PC-9 (cell line): ENCODE measurements at regions not wholly inside any gene's neighbourhood (a gene's known extent, or its start where the extent isn't known, plus 50 kb on each side); places are given as distances from the start of the nearest gene placed in this dataset.

Source experiments
- BruUV-seq: library from RNA; stranded (reverse); fragments of 400-500 nt; replicated peaks from 2 replicates; lab custom pipeline; 2021; lab: Mats Ljungman, UMichigan
- CTCF ChIA-PET: fragments of 300-600 bp; sonication (Branson Sonifier 250); formaldehyde crosslinking; loops from one replicate; lab custom pipeline; 2022; ENCODE audit warnings: antibody characterized with exemption; lab: Charles Lee
- POLR2A ChIA-PET: fragments of 300-600 bp; sonication (Branson Sonifier 250); formaldehyde crosslinking; loops from one replicate; lab custom pipeline; 2022; ENCODE audit warnings: antibody characterized with exemption; ENCODE audit not compliant: unreplicated experiment; lab: Charles Lee
- DNase-seq, 2 experiments: peaks; one replicate each; pipeline versions ENCODE4 v3.0.0 to v3.0.0-alpha.2; 2015 to 2022; ENCODE audit warnings: mixed read lengths in 1 of 2
- H2AFZ ChIP-seq: fragments of 200-600 bp; sonication (generic); 2 replicates; pipeline ENCODE4 v1.8.1; 2017; ENCODE audit warnings: antibody characterized with exemption
- H3F3A ChIP-seq: fragments of 200-600 bp; sonication (generic); 2 replicates; pipeline ENCODE4 v1.8.1; 2017; ENCODE audit warnings: antibody characterized with exemption, mild to moderate bottlenecking, low read depth; ENCODE audit not compliant: insufficient read depth
- H3K27ac ChIP-seq: fragments of 200-600 bp; sonication (generic); 2 replicates; pipeline ENCODE4 v1.6.1; 2016; ENCODE audit warnings: mixed run types
- H3K27me3 ChIP-seq: fragments of 200-600 bp; sonication (generic); 2 replicates; pipeline ENCODE4 v1.6.1; 2016; ENCODE audit warnings: low read depth, mixed run types; ENCODE audit not compliant: insufficient read depth
- H3K36me3 ChIP-seq: fragments of 200-600 bp; sonication (generic); 2 replicates; pipeline ENCODE4 v1.6.1; 2016; ENCODE audit warnings: low read depth, mixed run types
- H3K4me1 ChIP-seq: fragments of 200-600 bp; sonication (generic); replicated peaks from 2 replicates; pipeline ENCODE4 v1.6.1; 2016; ENCODE audit warnings: mixed run types; ENCODE audit not compliant: insufficient read depth
- H3K4me2 ChIP-seq: fragments of 200-600 bp; sonication (generic); 2 replicates; pipeline ENCODE4 v1.6.1; 2017; ENCODE audit warnings: mixed run types
- H3K4me3 ChIP-seq: fragments of 200-600 bp; sonication (generic); 2 replicates; pipeline ENCODE4 v1.6.1; 2016; ENCODE audit warnings: mixed run types
- H3K79me2 ChIP-seq: fragments of 200-600 bp; sonication (generic); 2 replicates; pipeline ENCODE4 v1.6.1; 2017; ENCODE audit warnings: low read depth, mixed run types
- H3K9me2 ChIP-seq: fragments of 200-600 bp; sonication (generic); 2 replicates; pipeline ENCODE4 v1.8.1; 2017; ENCODE audit warnings: mild to moderate bottlenecking; ENCODE audit not compliant: insufficient read depth
- H3K9me3 ChIP-seq: fragments of 200-600 bp; sonication (generic); 2 replicates; pipeline ENCODE4 v1.8.1; 2016; ENCODE audit warnings: low read depth; ENCODE audit not compliant: insufficient read depth
- H4K20me1 ChIP-seq: fragments of 200-600 bp; sonication (generic); 2 replicates; pipeline ENCODE4 v1.8.1; 2017; ENCODE audit not compliant: insufficient read depth
- EZH2 ChIP-seq: fragments of 200-600 bp; sonication (generic); IDR thresholded peaks from 2 replicates; pipeline ENCODE4 v1.8.0; 2017; ENCODE audit warnings: antibody characterized with exemption, low read depth
- intact Hi-C: fragments of 100-400 bp; cut with micrococcal nuclease; formaldehyde crosslinking; loops from one replicate; pipeline ENCODE4 v1.10.0; 2022; ENCODE audit not compliant: unreplicated experiment
- TF ChIP-seq, protein P1 (sequence below): fragments of 200-600 bp; sonication (generic); conservative IDR thresholded peaks from 2 replicates; pipeline ENCODE4 v1.6.1; 2017; ENCODE audit warnings: mixed run types, antibody characterized with exemption, mild to moderate bottlenecking, moderate library complexity

DNA sequence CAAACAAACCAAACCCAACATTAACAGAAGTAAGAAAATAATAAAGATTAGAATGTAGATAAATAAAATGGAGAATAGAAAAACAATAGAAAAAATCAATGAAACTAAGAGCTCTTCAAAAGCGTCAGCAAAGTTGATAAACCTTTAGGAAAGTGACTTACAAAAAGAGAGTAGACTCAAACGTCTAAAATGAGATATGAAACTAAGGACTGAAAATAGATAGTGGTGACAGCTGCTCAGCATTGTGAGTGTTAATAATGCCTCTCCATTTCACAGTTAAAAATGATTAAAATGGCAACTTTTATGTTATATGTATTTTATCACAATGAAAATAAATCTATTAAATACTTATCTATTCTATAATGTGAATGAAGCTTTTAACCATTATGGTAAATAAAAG is 125.7 kb upstream of the CPXCR1 start:
- H3K9me3 ChIP-seq, result no peaks in the 10 kb centered on the region
- no peaks in the 10 kb centered on the region for H3K9me2 ChIP-seq
- H3F3A ChIP-seq, result no peaks in the 10 kb centered on the region
- H2AFZ ChIP-seq, result no peak overlapping the region
- no peaks in the 10 kb centered on the region for H3K79me2 ChIP-seq
- H3K27ac ChIP-seq, result no peak overlapping the region
- no peaks in the 10 kb centered on the region for H3K27me3 ChIP-seq
- H3K4me1 ChIP-seq, result no peaks in the 10 kb centered on the region
- no peak for DNase-seq
- POLR2A ChIA-PET, result no interaction called here
- H3K4me3 ChIP-seq, result no peak overlapping the region
- TF ChIP-seq EZH2, result no peak
- TF ChIP-seq, protein P1, sequence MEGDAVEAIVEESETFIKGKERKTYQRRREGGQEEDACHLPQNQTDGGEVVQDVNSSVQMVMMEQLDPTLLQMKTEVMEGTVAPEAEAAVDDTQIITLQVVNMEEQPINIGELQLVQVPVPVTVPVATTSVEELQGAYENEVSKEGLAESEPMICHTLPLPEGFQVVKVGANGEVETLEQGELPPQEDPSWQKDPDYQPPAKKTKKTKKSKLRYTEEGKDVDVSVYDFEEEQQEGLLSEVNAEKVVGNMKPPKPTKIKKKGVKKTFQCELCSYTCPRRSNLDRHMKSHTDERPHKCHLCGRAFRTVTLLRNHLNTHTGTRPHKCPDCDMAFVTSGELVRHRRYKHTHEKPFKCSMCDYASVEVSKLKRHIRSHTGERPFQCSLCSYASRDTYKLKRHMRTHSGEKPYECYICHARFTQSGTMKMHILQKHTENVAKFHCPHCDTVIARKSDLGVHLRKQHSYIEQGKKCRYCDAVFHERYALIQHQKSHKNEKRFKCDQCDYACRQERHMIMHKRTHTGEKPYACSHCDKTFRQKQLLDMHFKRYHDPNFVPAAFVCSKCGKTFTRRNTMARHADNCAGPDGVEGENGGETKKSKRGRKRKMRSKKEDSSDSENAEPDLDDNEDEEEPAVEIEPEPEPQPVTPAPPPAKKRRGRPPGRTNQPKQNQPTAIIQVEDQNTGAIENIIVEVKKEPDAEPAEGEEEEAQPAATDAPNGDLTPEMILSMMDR, result no peak
- no TSS peak for BruUV-seq
- no peaks in the 10 kb centered on the region for H3K36me3 ChIP-seq
- CTCF ChIA-PET, result no interaction called here
- no peaks in the 10 kb centered on the region for H4K20me1 ChIP-seq
- H3K4me2 ChIP-seq, result no peak overlapping the region
- intact Hi-C loops, result no loop called here

DNA sequence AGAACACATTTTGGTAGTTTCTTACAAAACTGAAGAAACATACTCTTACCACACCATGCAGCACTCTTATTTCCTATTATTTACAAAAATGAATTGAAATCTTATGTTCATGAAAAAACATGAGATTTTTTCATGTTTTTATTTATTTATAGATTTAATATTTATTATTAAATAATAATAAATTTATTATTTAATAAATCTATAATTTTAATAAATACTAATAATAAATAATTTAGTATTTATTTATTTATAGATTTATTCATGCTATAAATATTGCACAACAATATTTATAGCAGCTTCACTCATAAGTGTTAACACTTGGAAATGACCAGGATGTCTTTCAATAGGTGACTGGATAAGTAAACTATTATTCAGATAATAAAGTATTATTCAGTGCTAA is 91.6 kb upstream of the CPXCR1 start:
- no peak overlapping the region for H3K27ac ChIP-seq
- ChIA-PET CTCF (no interaction called here), POLR2A (no interaction called here)
- no peaks in the 10 kb centered on the region for H4K20me1 ChIP-seq
- H3K36me3 ChIP-seq, result no peaks in the 10 kb centered on the region
- no peak overlapping the region for H2AFZ ChIP-seq
- DNase-seq, result no peak
- intact Hi-C loops, result no loop called here
- no peaks in the 10 kb centered on the region for H3K9me2 ChIP-seq
- BruUV-seq, result no TSS peak
- no peaks in the 10 kb centered on the region for H3K4me1 ChIP-seq
- H3K79me2 ChIP-seq, result no peaks in the 10 kb centered on the region
- H3K27me3 ChIP-seq, result no peaks in the 10 kb centered on the region
- TF ChIP-seq EZH2, result no peak
- TF ChIP-seq, protein P1, result no peak
- no peak overlapping the region for H3K4me2 ChIP-seq
- H3K9me3 ChIP-seq, result no peaks in the 10 kb centered on the region
- H3K4me3 ChIP-seq, result no peak overlapping the region
- no peaks in the 10 kb centered on the region for H3F3A ChIP-seq

DNA sequence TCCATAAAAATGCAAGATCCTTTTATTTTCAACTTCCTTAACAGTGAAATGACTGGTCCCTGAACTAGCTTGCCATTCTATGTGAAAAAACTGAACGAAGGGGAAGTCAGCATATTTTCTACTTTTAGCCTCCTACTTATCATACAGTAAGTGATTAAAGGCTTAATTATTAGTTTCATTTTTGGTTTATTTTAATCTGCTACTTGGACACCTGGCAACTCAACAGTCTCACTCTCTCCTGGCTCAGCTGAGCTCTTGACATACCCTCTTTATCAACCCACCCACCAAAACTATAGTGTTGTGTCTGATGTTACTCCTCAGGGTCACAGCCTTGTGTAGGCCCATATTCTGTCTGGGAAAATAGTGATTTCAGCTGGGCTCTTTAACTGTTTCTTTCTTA is 86.2 kb upstream of the CPXCR1 start:
- Histone ChIP-seq H3K4me2 (no peak overlapping the region), H4K20me1 (no peaks in the 10 kb centered on the region), H2AFZ (no peak overlapping the region), H3K9me2 (no peaks in the 10 kb centered on the region), H3K4me3 (no peak overlapping the region), H3K27me3 (no peaks in the 10 kb centered on the region), H3F3A (no peaks in the 10 kb centered on the region), H3K4me1 (no peaks in the 10 kb centered on the region), H3K36me3 (no peaks in the 10 kb centered on the region), H3K9me3 (no peaks in the 10 kb centered on the region), H3K79me2 (no peaks in the 10 kb centered on the region), H3K27ac (no peak overlapping the region)
- DNase-seq, result no peak
- TF ChIP-seq, protein P1, result no peak
- TF ChIP-seq EZH2, result no peak
- BruUV-seq, result no TSS peak
- intact Hi-C loops, result no loop called here
- ChIA-PET CTCF (no interaction called here), POLR2A (no interaction called here)
